ENCODE measurements at regions not wholly inside any gene's neighbourhood (a gene's known extent, or its start where the extent isn't known, plus 50 kb on each side); places are given as distances from the start of the nearest gene placed in this dataset.

DNA sequence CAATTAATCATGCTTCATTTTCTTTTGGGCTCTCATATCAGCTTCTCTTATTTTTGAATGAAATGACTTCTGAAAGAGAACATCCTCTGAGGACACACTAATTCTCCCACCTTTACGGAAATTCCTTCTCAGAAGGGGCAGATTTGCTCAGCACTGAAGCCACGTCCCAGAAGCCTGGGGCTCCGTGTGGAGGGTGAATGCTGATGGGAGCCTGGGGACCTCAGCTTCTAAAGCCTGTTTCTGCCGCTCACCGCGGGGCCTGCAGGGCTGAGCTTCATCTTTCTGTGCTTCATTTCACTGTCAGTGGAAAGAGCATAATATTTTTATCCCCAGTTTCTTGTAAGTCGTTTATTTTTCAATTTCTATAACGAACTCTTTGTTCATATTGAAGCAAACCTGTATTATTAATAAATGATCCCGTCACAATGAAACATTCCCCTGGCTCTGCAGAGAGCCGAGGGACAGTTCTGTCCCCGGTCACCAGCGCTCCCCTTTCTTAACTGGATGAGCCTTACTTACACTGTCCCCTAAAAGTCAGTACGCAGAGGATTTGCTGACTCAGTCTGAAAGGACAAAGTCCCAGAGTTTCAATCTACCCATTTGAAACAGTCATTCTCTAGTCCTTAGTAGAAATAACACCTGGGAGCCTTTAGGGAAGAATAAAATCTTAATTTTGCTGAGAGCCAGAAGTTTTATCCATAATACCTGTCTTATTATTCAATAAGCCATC, 364.6 kb upstream of the FAT1 start:
- TF ChIP-seq, protein P1, sequence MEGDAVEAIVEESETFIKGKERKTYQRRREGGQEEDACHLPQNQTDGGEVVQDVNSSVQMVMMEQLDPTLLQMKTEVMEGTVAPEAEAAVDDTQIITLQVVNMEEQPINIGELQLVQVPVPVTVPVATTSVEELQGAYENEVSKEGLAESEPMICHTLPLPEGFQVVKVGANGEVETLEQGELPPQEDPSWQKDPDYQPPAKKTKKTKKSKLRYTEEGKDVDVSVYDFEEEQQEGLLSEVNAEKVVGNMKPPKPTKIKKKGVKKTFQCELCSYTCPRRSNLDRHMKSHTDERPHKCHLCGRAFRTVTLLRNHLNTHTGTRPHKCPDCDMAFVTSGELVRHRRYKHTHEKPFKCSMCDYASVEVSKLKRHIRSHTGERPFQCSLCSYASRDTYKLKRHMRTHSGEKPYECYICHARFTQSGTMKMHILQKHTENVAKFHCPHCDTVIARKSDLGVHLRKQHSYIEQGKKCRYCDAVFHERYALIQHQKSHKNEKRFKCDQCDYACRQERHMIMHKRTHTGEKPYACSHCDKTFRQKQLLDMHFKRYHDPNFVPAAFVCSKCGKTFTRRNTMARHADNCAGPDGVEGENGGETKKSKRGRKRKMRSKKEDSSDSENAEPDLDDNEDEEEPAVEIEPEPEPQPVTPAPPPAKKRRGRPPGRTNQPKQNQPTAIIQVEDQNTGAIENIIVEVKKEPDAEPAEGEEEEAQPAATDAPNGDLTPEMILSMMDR (IDR thresholded peaks at IDR 0.05), result no peak
- no peak for TF ChIP-seq EZH2 (IDR thresholded peaks at IDR 0.05; ENCODE audit: borderline replicate concordance, insufficient read depth, low read depth, low read length, poor library complexity, severe bottlenecking)

Measured in B cell (primary cell).